IPS-18a (cell line): ENCODE measurements at regions not wholly inside any gene's neighbourhood (a gene's known extent, or its start where the extent isn't known, plus 50 kb on each side); places are given as distances from the start of the nearest gene placed in this dataset.

Experiments used
- H3K27ac ChIP-seq: one replicate; pipeline ENCODE4 v1.5.1; 2013; ENCODE audit warnings: low read length
- H3K27me3 ChIP-seq: one replicate; pipeline ENCODE4 v1.6.1; 2013; ENCODE audit warnings: mild to moderate bottlenecking, low read length; ENCODE audit not compliant: control insufficient read depth, insufficient read depth
- H3K36me3 ChIP-seq: one replicate; pipeline ENCODE4 v1.6.1; 2013; ENCODE audit warnings: low read depth, low read length; ENCODE audit not compliant: control insufficient read depth
- H3K4me1 ChIP-seq: one replicate; pipeline ENCODE4 v1.6.1; 2013; ENCODE audit warnings: low read depth, low read length; ENCODE audit not compliant: control insufficient read depth
- H3K4me3 ChIP-seq: one replicate; pipeline ENCODE4 v1.5.1; 2013; ENCODE audit warnings: low read length
- H3K9ac ChIP-seq: one replicate; pipeline ENCODE4 v1.6.1; 2013; ENCODE audit warnings: mild to moderate bottlenecking, low read length, moderate library complexity
- H3K9me3 ChIP-seq: one replicate; pipeline ENCODE4 v1.6.1; 2013; ENCODE audit warnings: low read depth, low read length; ENCODE audit not compliant: control insufficient read depth

- Histone ChIP-seq H3K4me3 (no peak overlapping the region), H3K4me1 (no peaks in the 10 kb centered on the region)
These were observed 246.5 kb upstream of the LRRN1 start for GRCh38 chr3:3552761-3553160.

GRCh38 chr3:3551981-3552380, 247.2 kb upstream of the LRRN1 start:
- H3K27ac ChIP-seq = no peak overlapping the region
- H3K36me3 ChIP-seq = no peaks in the 10 kb centered on the region
- no peaks in the 10 kb centered on the region for H3K4me1 ChIP-seq
- no peaks in the 10 kb centered on the region for H3K9me3 ChIP-seq
- H3K27me3 ChIP-seq = no peaks in the 10 kb centered on the region
- no peak overlapping the region for H3K9ac ChIP-seq
- no peak overlapping the region for H3K4me3 ChIP-seq

More at GRCh38 chr3:3552761-3553160, 246.5 kb upstream of the LRRN1 start:
- H3K27ac ChIP-seq = no peak overlapping the region
- H3K27me3 ChIP-seq = no peaks in the 10 kb centered on the region
- no peaks in the 10 kb centered on the region for H3K9me3 ChIP-seq
- no peaks in the 10 kb centered on the region for H3K36me3 ChIP-seq
- no peak overlapping the region for H3K9ac ChIP-seq

DNA sequence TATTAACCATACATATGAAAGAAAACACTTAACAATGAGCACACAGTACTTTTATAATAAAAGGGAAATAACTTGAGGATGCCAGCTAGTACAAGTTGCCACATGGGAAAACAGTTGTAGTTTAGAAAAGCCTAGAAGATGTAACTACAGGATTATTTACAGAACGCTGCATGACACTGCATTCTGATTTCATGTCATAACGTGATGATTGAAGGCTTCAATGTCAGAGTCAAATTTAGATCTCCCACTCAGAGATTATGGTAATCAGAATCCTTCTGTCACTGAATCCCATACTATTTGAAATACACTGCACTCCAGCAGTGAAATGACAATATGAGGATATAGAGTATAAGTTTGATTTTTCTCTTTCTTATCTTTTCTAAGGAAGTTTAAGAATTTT, 253.9 kb upstream of the LRRN1 start:
- no peak overlapping the region for H3K4me3 ChIP-seq
- no peak overlapping the region for H3K27ac ChIP-seq

GRCh38 chr3:3538451-3538850, 260.8 kb upstream of the LRRN1 start:
- Histone ChIP-seq H3K9me3 (no peaks in the 10 kb centered on the region), H3K4me3 (no peak overlapping the region), H3K36me3 (no peaks in the 10 kb centered on the region), H3K27ac (no peak overlapping the region), H3K9ac (no peak overlapping the region), H3K27me3 (no peaks in the 10 kb centered on the region), H3K4me1 (no peaks in the 10 kb centered on the region)

More for the DNA sequence above, 253.9 kb upstream of the LRRN1 start:
- H3K36me3 ChIP-seq = no peaks in the 10 kb centered on the region
- no peaks in the 10 kb centered on the region for H3K4me1 ChIP-seq
- no peaks in the 10 kb centered on the region for H3K9me3 ChIP-seq
- H3K9ac ChIP-seq = no peak overlapping the region
- H3K27me3 ChIP-seq = no peaks in the 10 kb centered on the region

- Histone ChIP-seq H3K27me3 (no peaks in the 10 kb centered on the region), H3K9ac (no peak overlapping the region), H3K9me3 (no peaks in the 10 kb centered on the region), H3K27ac (no peak overlapping the region), H3K4me3 (no peak overlapping the region), H3K4me1 (no peaks in the 10 kb centered on the region), H3K36me3 (no peaks in the 10 kb centered on the region)
These were observed 266.7 kb upstream of the LRRN1 start for GRCh38 chr3:3532508-3532907.

GRCh38 chr3:3531476-3531875, 267.8 kb upstream of the LRRN1 start:
- H3K36me3 ChIP-seq = no peaks in the 10 kb centered on the region
- H3K27ac ChIP-seq = no peak overlapping the region
- H3K4me1 ChIP-seq = no peaks in the 10 kb centered on the region
- H3K27me3 ChIP-seq = no peaks in the 10 kb centered on the region
- H3K9ac ChIP-seq = no peak overlapping the region
- no peaks in the 10 kb centered on the region for H3K9me3 ChIP-seq
- H3K4me3 ChIP-seq = no peak overlapping the region

DNA sequence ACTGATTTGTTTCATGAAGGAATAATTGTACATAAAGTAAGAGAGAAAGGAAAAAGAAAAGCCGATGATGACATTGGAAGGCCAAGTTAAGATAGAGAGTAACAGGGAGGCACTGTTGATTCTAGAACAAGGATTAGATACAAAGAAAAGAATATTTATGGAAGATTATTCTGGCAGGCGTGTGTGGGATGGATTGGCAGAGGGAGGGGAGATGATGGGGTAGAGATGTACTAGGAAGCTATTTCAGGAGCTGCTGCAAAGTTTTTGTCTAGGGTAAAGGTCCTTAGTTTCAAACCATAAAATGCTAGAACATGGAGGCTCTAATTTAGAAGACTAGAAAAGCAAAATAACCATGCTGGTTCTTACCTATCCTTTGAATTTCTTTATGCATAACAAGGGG, 280.0 kb upstream of the LRRN1 start:
- H3K9me3 ChIP-seq = no peaks in the 10 kb centered on the region
- no peaks in the 10 kb centered on the region for H3K36me3 ChIP-seq
- no peak overlapping the region for H3K4me3 ChIP-seq
- no peaks in the 10 kb centered on the region for H3K4me1 ChIP-seq
- no peak overlapping the region for H3K27ac ChIP-seq
- no peaks in the 10 kb centered on the region for H3K27me3 ChIP-seq
- no peak overlapping the region for H3K9ac ChIP-seq

DNA sequence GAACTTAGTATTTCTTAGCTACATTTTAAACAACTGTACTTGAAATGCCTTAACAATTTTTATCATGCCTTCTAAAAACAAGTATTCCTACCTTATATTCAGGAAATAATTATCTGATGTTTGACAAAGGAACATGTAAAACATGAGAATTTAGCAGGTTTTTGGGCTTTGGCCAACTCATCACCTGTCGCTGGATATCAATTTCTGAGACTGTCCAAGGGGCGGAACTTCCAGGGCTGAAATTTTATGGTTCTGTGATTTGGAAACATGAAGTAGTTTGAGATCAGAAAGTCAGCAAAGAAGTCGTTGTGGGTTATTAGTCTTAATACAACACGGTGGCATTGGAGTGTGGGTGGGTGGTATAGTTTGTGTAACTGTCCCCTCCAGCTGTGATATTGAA, 282.2 kb upstream of the LRRN1 start:
- no peaks in the 10 kb centered on the region for H3K27me3 ChIP-seq
- H3K4me3 ChIP-seq = no peak overlapping the region
- H3K36me3 ChIP-seq = no peaks in the 10 kb centered on the region
- H3K27ac ChIP-seq = no peak overlapping the region
- no peaks in the 10 kb centered on the region for H3K4me1 ChIP-seq
- H3K9ac ChIP-seq = no peak overlapping the region
- H3K9me3 ChIP-seq = no peaks in the 10 kb centered on the region

DNA sequence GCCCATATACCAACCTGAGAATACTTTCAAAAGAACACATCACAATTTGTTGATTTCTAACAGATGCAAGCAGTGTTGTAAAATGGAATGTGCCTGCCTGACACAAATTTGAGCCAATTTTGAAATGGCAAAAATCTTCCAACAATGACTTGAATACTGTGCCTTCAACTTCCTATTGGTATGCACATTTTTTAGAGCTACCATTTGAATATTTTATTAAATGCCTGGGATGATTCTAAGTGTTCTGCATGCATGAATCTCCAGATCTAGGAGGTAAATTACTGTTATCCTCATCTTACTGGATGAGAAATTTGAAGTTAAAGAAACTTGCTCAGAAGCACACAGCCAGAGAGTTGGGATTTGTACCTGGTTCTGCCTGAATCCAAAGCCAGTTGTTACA, 282.8 kb upstream of the LRRN1 start:
- no peak overlapping the region for H3K27ac ChIP-seq
- H3K27me3 ChIP-seq = no peaks in the 10 kb centered on the region
- no peaks in the 10 kb centered on the region for H3K4me1 ChIP-seq
- H3K9me3 ChIP-seq = no peaks in the 10 kb centered on the region
- no peak overlapping the region for H3K4me3 ChIP-seq
- H3K9ac ChIP-seq = no peak overlapping the region
- no peaks in the 10 kb centered on the region for H3K36me3 ChIP-seq

DNA sequence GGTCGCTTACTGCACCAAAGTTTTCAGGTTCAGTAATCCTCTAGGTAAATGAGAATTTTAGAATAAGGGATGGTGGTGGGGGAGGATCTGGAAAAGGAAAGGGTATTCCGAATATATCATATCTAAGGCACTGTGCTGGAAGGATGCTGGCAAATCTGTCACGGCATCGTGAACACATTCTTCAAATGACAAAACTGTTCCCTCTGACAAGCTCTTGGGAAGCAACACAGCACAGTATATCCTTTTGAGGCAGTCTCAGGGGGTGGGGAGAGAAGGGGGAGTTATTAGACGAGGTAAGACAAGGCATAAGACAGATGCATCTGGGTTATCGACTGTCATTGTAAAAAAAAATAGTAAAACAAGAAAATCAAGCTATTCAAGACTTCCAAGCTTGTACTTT, 289.6 kb upstream of the LRRN1 start:
- no peaks in the 10 kb centered on the region for H3K27me3 ChIP-seq
- no peak overlapping the region for H3K4me3 ChIP-seq
- H3K9me3 ChIP-seq = no peaks in the 10 kb centered on the region
- no peak overlapping the region for H3K27ac ChIP-seq
- H3K9ac ChIP-seq = no peak overlapping the region
- H3K36me3 ChIP-seq = no peaks in the 10 kb centered on the region
- no peaks in the 10 kb centered on the region for H3K4me1 ChIP-seq

DNA sequence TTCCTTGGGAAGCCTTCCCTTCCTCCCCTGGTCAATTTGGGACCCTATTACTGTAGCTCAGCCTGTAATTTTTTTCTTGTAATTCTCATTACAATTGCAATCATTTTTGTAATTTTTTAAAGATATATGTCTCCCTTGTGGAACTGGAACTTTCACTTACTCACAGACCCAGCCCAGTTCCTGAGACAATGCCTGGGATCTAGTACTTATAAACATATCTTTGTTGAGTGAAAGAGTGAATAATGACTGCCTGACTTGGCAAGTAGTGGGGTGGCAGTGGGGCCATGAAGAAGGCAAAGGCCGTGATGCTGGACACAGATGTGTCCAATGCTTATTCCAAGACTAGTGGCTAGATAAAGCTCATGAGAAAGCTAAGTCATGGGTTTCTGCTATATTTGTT, 294.5 kb upstream of the LRRN1 start:
- H3K27ac ChIP-seq = no peak overlapping the region
- no peak overlapping the region for H3K4me3 ChIP-seq
- H3K9ac ChIP-seq = no peak overlapping the region
- H3K4me1 ChIP-seq = no peaks in the 10 kb centered on the region
- no peaks in the 10 kb centered on the region for H3K36me3 ChIP-seq
- H3K27me3 ChIP-seq = no peaks in the 10 kb centered on the region
- H3K9me3 ChIP-seq = no peaks in the 10 kb centered on the region

DNA sequence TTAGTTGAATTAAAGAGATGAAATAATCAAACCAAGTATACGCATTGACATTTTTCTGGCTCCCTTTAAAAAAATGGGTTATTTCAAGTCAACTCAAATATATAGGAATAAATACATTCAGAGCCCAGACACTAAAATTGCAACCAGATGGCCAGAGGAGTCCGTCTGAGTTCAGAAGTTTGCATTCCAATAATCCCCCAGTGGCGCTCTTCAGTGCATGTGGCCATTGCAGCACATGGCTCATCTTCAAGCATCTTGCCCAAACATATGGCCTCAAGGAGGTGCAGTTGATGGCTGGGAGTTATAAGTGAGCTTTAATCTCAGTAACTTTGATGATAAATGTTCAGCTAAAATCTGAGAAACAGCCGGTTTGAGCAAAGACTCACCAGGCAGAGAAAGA, 295.8 kb upstream of the LRRN1 start:
- H3K27me3 ChIP-seq = no peaks in the 10 kb centered on the region
- no peaks in the 10 kb centered on the region for H3K9me3 ChIP-seq
- no peak overlapping the region for H3K27ac ChIP-seq
- H3K9ac ChIP-seq = no peak overlapping the region
- H3K4me3 ChIP-seq = no peak overlapping the region
- no peaks in the 10 kb centered on the region for H3K4me1 ChIP-seq
- no peaks in the 10 kb centered on the region for H3K36me3 ChIP-seq
